HEK293 (cell line): ENCODE measurements at regions not wholly inside any gene's neighbourhood (a gene's known extent, or its start where the extent isn't known, plus 50 kb on each side); places are given as distances from the start of the nearest gene placed in this dataset.

Experiments
- CTCF ChIA-PET: fragments of 350-600 bp; formaldehyde crosslinking; extraction: SDS; loops from one replicate; lab custom pipeline; 2021; ENCODE audit warnings: antibody characterized with exemption; lab: Yijun Ruan, JAX
- POLR2A ChIA-PET: fragments of 300-600 bp; formaldehyde crosslinking; extraction: SDS; loops from one replicate; lab custom pipeline; 2020; ENCODE audit warnings: antibody characterized with exemption, inconsistent platforms; lab: Yijun Ruan, JAX
- H3K27ac ChIP-seq: fragments of 200-500 bp; sonication (Bioruptor generic); 2 replicates; pipeline ENCODE4 v1.5.1; 2014; ENCODE audit warnings: low read depth, low read length, control low read depth, inconsistent platforms; ENCODE audit errors: extremely low read depth
- H3K36me3 ChIP-seq, 2 experiments: fragments of 200-500 bp in 1 of 2; sonication (Bioruptor generic) in 1 of 2; 1 replicate in 1 of 2; 2 replicates in 1 of 2; pipeline ENCODE4 v1.5.1; 2014 to 2017; ENCODE audit warnings: inconsistent platforms in 2 of 2, low read length in 2 of 2; ENCODE audit not compliant: control insufficient read depth in 2 of 2, insufficient read depth in 1 of 2
- H3K4me1 ChIP-seq: fragments of 200-500 bp; sonication (Bioruptor generic); 2 replicates; pipeline ENCODE4 v1.5.1; 2014; ENCODE audit warnings: mild to moderate bottlenecking, low read length, inconsistent platforms; ENCODE audit not compliant: control insufficient read depth, insufficient read depth
- H3K4me3 ChIP-seq: 2 replicates; pipeline ENCODE4 v1.5.1; 2011; ENCODE audit warnings: low read depth, mild to moderate bottlenecking, control low read depth, low read length, moderate library complexity
- H3K9me3 ChIP-seq: fragments of 200-500 bp; sonication (Bioruptor generic); 2 replicates; pipeline ENCODE4 v1.5.1; 2014; ENCODE audit warnings: low read depth, low read length, inconsistent platforms; ENCODE audit not compliant: control insufficient read depth, insufficient read depth
- REST ChIP-seq: fragments of 450-650 bp; formaldehyde crosslinking; IDR thresholded peaks from 2 replicates; pipeline ENCODE4 v1.5.1; 2016; ENCODE audit warnings: missing biosample characterization, missing genetic modification characterization
- TSHZ1 ChIP-seq: fragments of 450-650 bp; formaldehyde crosslinking; IDR thresholded peaks from 2 replicates; pipeline ENCODE4 v1.5.1; 2016; ENCODE audit warnings: missing biosample characterization, missing genetic modification characterization, borderline replicate concordance
- ZNF184 ChIP-seq: fragments of 450-650 bp; IDR thresholded peaks from 2 replicates; pipeline ENCODE4 v1.5.1; 2018; ENCODE audit warnings: missing biosample characterization, mild to moderate bottlenecking, missing genetic modification characterization
- ZNF350 ChIP-seq: fragments of 450-650 bp; formaldehyde crosslinking; IDR thresholded peaks from 2 replicates; pipeline ENCODE4 v1.5.0; 2017; ENCODE audit warnings: missing biosample characterization, mild to moderate bottlenecking, missing genetic modification characterization
- ZNF394 ChIP-seq: fragments of 450-650 bp; formaldehyde crosslinking; IDR thresholded peaks from 2 replicates; pipeline ENCODE4 v1.5.1; 2016; ENCODE audit warnings: missing biosample characterization, missing genetic modification characterization, mild to moderate bottlenecking, moderate library complexity, borderline replicate concordance
- ZNF629 ChIP-seq: fragments of 450-650 bp; formaldehyde crosslinking; IDR thresholded peaks from 2 replicates; pipeline ENCODE4 v1.5.1; 2017; ENCODE audit warnings: missing biosample characterization, missing genetic modification characterization
- ZNF639 ChIP-seq: fragments of 450-650 bp; formaldehyde crosslinking; IDR thresholded peaks from 2 replicates; pipeline ENCODE4 v1.5.1; 2016; ENCODE audit warnings: missing biosample characterization, missing genetic modification characterization
- TF ChIP-seq, protein P1 (sequence below): fragments of 450-650 bp; formaldehyde crosslinking; conservative IDR thresholded peaks from 2 replicates; pipeline ENCODE4 v1.5.1; 2016; ENCODE audit warnings: low read depth, missing biosample characterization, missing genetic modification characterization
- TF ChIP-seq, protein P2 (sequence below): fragments of 450-650 bp; formaldehyde crosslinking; conservative IDR thresholded peaks from 2 replicates; pipeline ENCODE4 v1.5.1; 2016; ENCODE audit warnings: low read depth, missing biosample characterization, missing genetic modification characterization
- TF ChIP-seq, protein P3 (sequence below): fragments of 450-650 bp; formaldehyde crosslinking; IDR thresholded peaks from 2 replicates; pipeline ENCODE4 v1.5.1; 2016; ENCODE audit warnings: missing biosample characterization, missing genetic modification characterization

- TF ChIP-seq REST (tag by site-specific recombination): no peak
These were observed 131.5 kb upstream of the L3MBTL4 start (continued) for GRCh38 chr18:6546229-6546628.

- ChIA-PET POLR2A (no interaction called here), CTCF (interaction anchor here (0.8 to 2.1 kb wide), 2 partner anchors 338 to 630 kb away, joined by 3 to 20 read pairs; no protein-coding TSS in a partner anchor)
- no peak overlapping the region for H3K4me3 ChIP-seq
- TF ChIP-seq ZNF184 (tag by site-specific recombination) (no peak), ZNF639 (tag by site-specific recombination) (no peak)
- H3K27ac ChIP-seq: no peak overlapping the region
- no peaks in the 10 kb centered on the region for H3K9me3 ChIP-seq
- H3K4me1 ChIP-seq: no peaks in the 10 kb centered on the region
- H3K36me3 ChIP-seq: no peaks in the 10 kb centered on the region
These were observed 132.8 kb upstream of the L3MBTL4 start for GRCh38 chr18:6547476-6547875.

GRCh38 chr18:6553234-6553900 lies 138.7 kb upstream of the L3MBTL4 start:
- no peak overlapping the region for H3K4me3 ChIP-seq
- no peaks in the 10 kb centered on the region for H3K9me3 ChIP-seq
- ChIA-PET POLR2A (no interaction called here), CTCF (interaction anchor here (2.6 kb wide), 1 partner anchor 10 kb away, joined by 5 read pairs; no protein-coding TSS in a partner anchor)
- no peaks in the 10 kb centered on the region for H3K36me3 ChIP-seq
- H3K4me1 ChIP-seq: no peaks in the 10 kb centered on the region
- H3K27ac ChIP-seq: no peak overlapping the region
- TF ChIP-seq, protein P1, sequence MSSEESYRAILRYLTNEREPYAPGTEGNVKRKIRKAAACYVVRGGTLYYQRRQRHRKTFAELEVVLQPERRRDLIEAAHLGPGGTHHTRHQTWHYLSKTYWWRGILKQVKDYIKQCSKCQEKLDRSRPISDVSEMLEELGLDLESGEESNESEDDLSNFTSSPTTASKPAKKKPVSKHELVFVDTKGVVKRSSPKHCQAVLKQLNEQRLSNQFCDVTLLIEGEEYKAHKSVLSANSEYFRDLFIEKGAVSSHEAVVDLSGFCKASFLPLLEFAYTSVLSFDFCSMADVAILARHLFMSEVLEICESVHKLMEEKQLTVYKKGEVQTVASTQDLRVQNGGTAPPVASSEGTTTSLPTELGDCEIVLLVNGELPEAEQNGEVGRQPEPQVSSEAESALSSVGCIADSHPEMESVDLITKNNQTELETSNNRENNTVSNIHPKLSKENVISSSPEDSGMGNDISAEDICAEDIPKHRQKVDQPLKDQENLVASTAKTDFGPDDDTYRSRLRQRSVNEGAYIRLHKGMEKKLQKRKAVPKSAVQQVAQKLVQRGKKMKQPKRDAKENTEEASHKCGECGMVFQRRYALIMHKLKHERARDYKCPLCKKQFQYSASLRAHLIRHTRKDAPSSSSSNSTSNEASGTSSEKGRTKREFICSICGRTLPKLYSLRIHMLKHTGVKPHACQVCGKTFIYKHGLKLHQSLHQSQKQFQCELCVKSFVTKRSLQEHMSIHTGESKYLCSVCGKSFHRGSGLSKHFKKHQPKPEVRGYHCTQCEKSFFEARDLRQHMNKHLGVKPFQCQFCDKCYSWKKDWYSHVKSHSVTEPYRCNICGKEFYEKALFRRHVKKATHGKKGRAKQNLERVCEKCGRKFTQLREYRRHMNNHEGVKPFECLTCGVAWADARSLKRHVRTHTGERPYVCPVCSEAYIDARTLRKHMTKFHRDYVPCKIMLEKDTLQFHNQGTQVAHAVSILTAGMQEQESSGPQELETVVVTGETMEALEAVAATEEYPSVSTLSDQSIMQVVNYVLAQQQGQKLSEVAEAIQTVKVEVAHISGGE: no peak
- peak; percentile 33; the same call in 1 of the 2 replicates for TF ChIP-seq ZNF629
- no peak for TF ChIP-seq ZNF350 (tag by site-specific recombination)
- TF ChIP-seq, protein P2, sequence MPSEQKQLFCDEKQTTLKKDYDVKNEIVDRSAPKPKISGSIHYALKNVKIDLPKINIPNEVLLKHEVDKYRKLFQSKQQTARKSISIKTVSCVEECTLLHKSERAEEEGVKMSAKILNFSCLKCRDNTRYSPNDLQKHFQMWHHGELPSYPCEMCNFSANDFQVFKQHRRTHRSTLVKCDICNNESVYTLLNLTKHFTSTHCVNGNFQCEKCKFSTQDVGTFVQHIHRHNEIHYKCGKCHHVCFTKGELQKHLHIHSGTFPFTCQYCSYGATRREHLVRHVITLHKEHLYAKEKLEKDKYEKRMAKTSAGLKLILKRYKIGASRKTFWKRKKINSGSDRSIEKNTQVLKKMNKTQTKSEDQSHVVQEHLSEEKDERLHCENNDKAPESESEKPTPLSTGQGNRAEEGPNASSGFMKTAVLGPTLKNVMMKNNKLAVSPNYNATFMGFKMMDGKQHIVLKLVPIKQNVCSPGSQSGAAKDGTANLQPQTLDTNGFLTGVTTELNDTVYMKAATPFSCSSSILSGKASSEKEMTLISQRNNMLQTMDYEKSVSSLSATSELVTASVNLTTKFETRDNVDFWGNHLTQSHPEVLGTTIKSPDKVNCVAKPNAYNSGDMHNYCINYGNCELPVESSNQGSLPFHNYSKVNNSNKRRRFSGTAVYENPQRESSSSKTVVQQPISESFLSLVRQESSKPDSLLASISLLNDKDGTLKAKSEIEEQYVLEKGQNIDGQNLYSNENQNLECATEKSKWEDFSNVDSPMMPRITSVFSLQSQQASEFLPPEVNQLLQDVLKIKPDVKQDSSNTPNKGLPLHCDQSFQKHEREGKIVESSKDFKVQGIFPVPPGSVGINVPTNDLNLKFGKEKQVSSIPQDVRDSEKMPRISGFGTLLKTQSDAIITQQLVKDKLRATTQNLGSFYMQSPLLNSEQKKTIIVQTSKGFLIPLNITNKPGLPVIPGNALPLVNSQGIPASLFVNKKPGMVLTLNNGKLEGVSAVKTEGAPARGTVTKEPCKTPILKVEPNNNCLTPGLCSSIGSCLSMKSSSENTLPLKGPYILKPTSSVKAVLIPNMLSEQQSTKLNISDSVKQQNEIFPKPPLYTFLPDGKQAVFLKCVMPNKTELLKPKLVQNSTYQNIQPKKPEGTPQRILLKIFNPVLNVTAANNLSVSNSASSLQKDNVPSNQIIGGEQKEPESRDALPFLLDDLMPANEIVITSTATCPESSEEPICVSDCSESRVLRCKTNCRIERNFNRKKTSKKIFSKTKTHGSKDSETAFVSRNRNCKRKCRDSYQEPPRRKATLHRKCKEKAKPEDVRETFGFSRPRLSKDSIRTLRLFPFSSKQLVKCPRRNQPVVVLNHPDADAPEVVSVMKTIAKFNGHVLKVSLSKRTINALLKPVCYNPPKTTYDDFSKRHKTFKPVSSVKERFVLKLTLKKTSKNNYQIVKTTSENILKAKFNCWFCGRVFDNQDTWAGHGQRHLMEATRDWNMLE: no peak
- TF ChIP-seq, protein P3, sequence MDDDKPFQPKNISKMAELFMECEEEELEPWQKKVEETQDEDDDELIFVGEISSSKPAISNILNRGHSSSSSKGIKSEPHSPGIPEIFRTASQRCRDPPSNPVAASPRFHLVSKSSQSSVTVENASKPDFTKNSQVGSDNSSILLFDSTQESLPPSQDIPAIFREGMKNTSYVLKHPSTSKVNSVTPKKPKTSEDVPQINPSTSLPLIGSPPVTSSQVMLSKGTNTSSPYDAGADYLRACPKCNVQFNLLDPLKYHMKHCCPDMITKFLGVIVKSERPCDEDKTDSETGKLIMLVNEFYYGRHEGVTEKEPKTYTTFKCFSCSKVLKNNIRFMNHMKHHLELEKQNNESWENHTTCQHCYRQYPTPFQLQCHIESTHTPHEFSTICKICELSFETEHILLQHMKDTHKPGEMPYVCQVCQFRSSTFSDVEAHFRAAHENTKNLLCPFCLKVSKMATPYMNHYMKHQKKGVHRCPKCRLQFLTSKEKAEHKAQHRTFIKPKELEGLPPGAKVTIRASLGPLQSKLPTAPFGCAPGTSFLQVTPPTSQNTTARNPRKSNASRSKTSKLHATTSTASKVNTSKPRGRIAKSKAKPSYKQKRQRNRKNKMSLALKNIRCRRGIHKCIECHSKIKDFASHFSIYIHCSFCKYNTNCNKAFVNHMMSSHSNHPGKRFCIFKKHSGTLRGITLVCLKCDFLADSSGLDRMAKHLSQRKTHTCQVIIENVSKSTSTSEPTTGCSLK (tag by site-specific recombination): no peak
- TF ChIP-seq ZNF394: no peak
- TF ChIP-seq TSHZ1 (tag by site-specific recombination): no peak
